HCT116 (cell line): ENCODE measurements at regions not wholly inside any gene's neighbourhood (a gene's known extent, or its start where the extent isn't known, plus 50 kb on each side); places are given as distances from the start of the nearest gene placed in this dataset.

Source experiments
- ATAC-seq: fragments of 200-7000 bp; cut with Tn5 transposase; 2 replicates; pipeline ENCODE4 v1.9.1; 2020; ENCODE audit warnings: mild to moderate bottlenecking, moderate library complexity
- BruUV-seq: library from RNA; stranded (reverse); fragments of 400-500 nt; replicated peaks from 2 replicates; lab custom pipeline; 2021; lab: Mats Ljungman, UMichigan
- CTCF ChIA-PET: fragments of 300-600 bp; sonication (Branson Sonifier 250); formaldehyde crosslinking; loops from one replicate; lab custom pipeline; 2021; ENCODE audit warnings: antibody characterized with exemption; lab: Charles Lee
- POLR2A ChIA-PET: fragments of 300-600, 350-600 bp; sonication (Branson Sonifier 250); formaldehyde crosslinking; loops from one replicate; lab custom pipeline; 2021; ENCODE audit warnings: antibody characterized with exemption; lab: Charles Lee
- RAD21 ChIA-PET, 2 experiments: fragments of 300-600 bp; sonication (Branson Sonifier 250); formaldehyde crosslinking; loops; one replicate each; lab custom pipeline; 2023; ENCODE audit warnings: low total read pairs in 2 of 2; ENCODE audit not compliant: uncharacterized antibody in 2 of 2, unreplicated experiment in 2 of 2, low non-redundant PET in 1 of 2; lab: Charles Lee
- DNase-seq: peaks from one replicate; pipeline ENCODE4 v3.0.0-alpha.2; 2010; ENCODE audit warnings: low read depth, low spot score
- H2AFZ ChIP-seq: fragments of 200-600 bp; shearing (Covaris generic), sonication (generic); 2 replicates; pipeline ENCODE4 v1.6.1; 2017; ENCODE audit warnings: low read depth, mixed run types, mixed read lengths, antibody characterized with exemption, low read length; ENCODE audit not compliant: poor library complexity, severe bottlenecking
- H3K27ac ChIP-seq: 2 replicates; pipeline ENCODE4 v1.5.1; 2012; ENCODE audit warnings: low read depth, low read length
- H3K27me3 ChIP-seq: fragments of 200-600 bp; sonication (generic); 2 replicates; pipeline ENCODE4 v1.6.1; 2016; ENCODE audit warnings: mixed run types, low read length, mixed read lengths; ENCODE audit not compliant: insufficient read depth
- H3K36me3 ChIP-seq, 2 experiments: fragments of 200-500 bp in 1 of 2; fragments of 200-600 bp in 1 of 2; sonication (Bioruptor generic) in 1 of 2; sonication (generic) in 1 of 2; 2 replicates each; pipeline versions ENCODE4 v1.5.1 to v1.6.1; 2014 to 2016; ENCODE audit warnings: low read length in 2 of 2, inconsistent platforms in 1 of 2, mixed read lengths in 1 of 2, mixed run types in 1 of 2; ENCODE audit not compliant: insufficient read depth in 2 of 2, control insufficient read depth in 1 of 2
- H3K4me1 ChIP-seq, 2 experiments: fragments of 200-600 bp in 1 of 2; sonication (generic) in 1 of 2; 2 replicates each; pipeline versions ENCODE4 v1.5.1 to v1.6.1; 2012 to 2017; ENCODE audit warnings: low read length in 2 of 2, inconsistent platforms in 1 of 2, mild to moderate bottlenecking in 1 of 2, mixed read lengths in 1 of 2, mixed run types in 1 of 2, moderate library complexity in 1 of 2; ENCODE audit not compliant: insufficient read depth in 2 of 2, control insufficient read depth in 1 of 2
- H3K4me2 ChIP-seq: fragments of 200-600 bp; sonication (generic); 2 replicates; pipeline ENCODE4 v1.6.1; 2017; ENCODE audit warnings: mixed run types, low read length, mixed read lengths
- H3K4me3 ChIP-seq, 2 experiments: fragments of 200-600 bp in 1 of 2; sonication (generic) in 1 of 2; replicated peaks in 1 of 2; 2 replicates each; pipeline ENCODE4 v1.5.1; 2011 to 2016; ENCODE audit warnings: low read length in 2 of 2, control low read depth in 1 of 2, low read depth in 1 of 2, mild to moderate bottlenecking in 1 of 2, mixed read lengths in 1 of 2, mixed run types in 1 of 2
- H3K79me2 ChIP-seq: fragments of 200-600 bp; sonication (generic); 2 replicates; pipeline ENCODE4 v1.6.1; 2017; ENCODE audit warnings: mild to moderate bottlenecking, mixed run types, low read length, moderate library complexity, mixed read lengths; ENCODE audit not compliant: insufficient read depth
- H3K9ac ChIP-seq: fragments of 200-600 bp; sonication (generic); 2 replicates; pipeline ENCODE4 v1.6.1; 2016; ENCODE audit warnings: low read length, mixed read lengths
- H3K9me2 ChIP-seq: fragments of 200-600 bp; sonication (generic), shearing (Covaris generic); 2 replicates; pipeline ENCODE4 v1.6.1; 2017; ENCODE audit warnings: mixed run types, mild to moderate bottlenecking, moderate library complexity; ENCODE audit not compliant: insufficient read depth
- H3K9me3 ChIP-seq, 2 experiments: fragments of 200-500 bp in 1 of 2; fragments of 200-600 bp in 1 of 2; sonication (Bioruptor generic) in 1 of 2; sonication (generic) in 1 of 2; 2 replicates each; pipeline ENCODE4 v1.6.1; 2014 to 2017; ENCODE audit warnings: low read length in 2 of 2, mixed read lengths in 2 of 2, inconsistent platforms in 1 of 2, low read depth in 1 of 2, mild to moderate bottlenecking in 1 of 2, mixed run types in 1 of 2, moderate library complexity in 1 of 2; ENCODE audit not compliant: control insufficient read depth in 1 of 2, insufficient read depth in 1 of 2
- H4K20me1 ChIP-seq: fragments of 200-600 bp; sonication (generic), shearing (Covaris generic); 2 replicates; pipeline ENCODE4 v1.6.1; 2017; ENCODE audit warnings: mixed run types, mild to moderate bottlenecking, moderate library complexity; ENCODE audit not compliant: insufficient read depth
- EZH2phosphoT487 ChIP-seq: fragments of 200-600 bp; IDR thresholded peaks from 2 replicates; pipeline ENCODE4 v1.6.1; 2018; ENCODE audit warnings: antibody characterized with exemption, borderline replicate concordance
- MAX ChIP-seq: IDR thresholded peaks from 2 replicates; pipeline ENCODE4 v1.6.1; 2012
- RAD21 ChIP-seq: IDR thresholded peaks from 2 replicates; pipeline ENCODE4 v1.6.1; 2012; ENCODE audit warnings: low read depth, mild to moderate bottlenecking
- REST ChIP-seq: IDR thresholded peaks from 2 replicates; pipeline ENCODE4 v1.6.1; 2012; ENCODE audit warnings: low read depth
- SIN3A ChIP-seq: IDR thresholded peaks from 2 replicates; pipeline ENCODE4 v1.6.1; 2012; ENCODE audit warnings: low read depth
- SP1 ChIP-seq: IDR thresholded peaks from 2 replicates; pipeline ENCODE4 v1.6.1; 2012; ENCODE audit warnings: low read depth
- YY1 ChIP-seq: IDR thresholded peaks from 2 replicates; pipeline ENCODE4 v1.6.1; 2011; ENCODE audit warnings: low read length, low read depth, moderate library complexity, mild to moderate bottlenecking; ENCODE audit not compliant: insufficient replicate concordance; ENCODE audit errors: extremely low read depth
- ZBTB33 ChIP-seq: IDR thresholded peaks from 2 replicates; pipeline ENCODE4 v1.6.1; 2011; ENCODE audit warnings: mild to moderate bottlenecking, low read length, moderate library complexity; ENCODE audit not compliant: insufficient replicate concordance; ENCODE audit errors: extremely low read depth
- intact Hi-C: fragments of 100-400 bp; cut with micrococcal nuclease; formaldehyde crosslinking; loops from 2 replicates; pipeline ENCODE4 v1.10.0; 2022

- no TSS peak for BruUV-seq
- ChIA-PET CTCF (interaction anchor here (0.9 kb wide), 1 partner anchor 10 kb away, joined by 5 read pairs; no protein-coding TSS in a partner anchor), POLR2A (interaction anchor here (0.9 to 2.2 kb wide), 5 partner anchors 11 to 100 kb away, joined by 3 to 7 read pairs (median 5); no protein-coding TSS in a partner anchor), RAD21 (no interaction called here)
- Histone ChIP-seq H3K4me3 (no peak overlapping the region), H3K27me3 (no peaks in the 10 kb centered on the region), H3K9me3 (no peaks in the 10 kb centered on the region), H3K4me2 (peak overlapping the region; percentile 84), H3K9me2 (no peaks in the 10 kb centered on the region), H3K79me2 (no peaks in the 10 kb centered on the region), H3K9ac (peak overlapping the region; percentile 62; the same call in 1 of the 2 replicates), H3K27ac (no peak overlapping the region), H3K36me3 (no peaks in the 10 kb centered on the region), H2AFZ (peak overlapping the region; percentile 75), H4K20me1 (no peaks in the 10 kb centered on the region), H3K4me1 (peaks cover 9 to 50% of the 10 kb centered on the region in 2 experiments)
- DNase-seq = no peak
- TF ChIP-seq EZH2phosphoT487 (no peak), REST (no peak)
- no peak for ATAC-seq
- intact Hi-C loops = loop anchor here (2.0 kb wide), 1 partner anchor 29 kb away; no protein-coding TSS in a partner anchor
Measured at GRCh38 chr1:148363439-148363810, 119.7 kb downstream of the PPIAL4G start.

GRCh38 chr1:148362626-148363438 lies 120.3 kb downstream of the PPIAL4G start:
- ChIA-PET CTCF (no interaction called here), RAD21 (no interaction called here), POLR2A (interaction anchor here (1.0 to 2.2 kb wide), 7 partner anchors 13 to 160 kb away, joined by 3 to 17 read pairs (median 7); no protein-coding TSS in a partner anchor)
- H3K36me3 ChIP-seq = no peaks in the 10 kb centered on the region
- BruUV-seq = TSS peak; percentile 94
- ATAC-seq (peak; percentile 92), DNase-seq (peak; percentile 86)
- intact Hi-C loops = loop anchor here (2.0 kb wide), 1 partner anchor 28 kb away; no protein-coding TSS in a partner anchor
- peak overlapping the region; percentile 75 for H2AFZ ChIP-seq
- no peaks in the 10 kb centered on the region for H3K27me3 ChIP-seq
- H3K27ac ChIP-seq = no peak overlapping the region
- H3K4me1 ChIP-seq = peaks cover 9 to 50% of the 10 kb centered on the region in 2 experiments
- H3K4me2 ChIP-seq = peak overlapping the region; percentile 84
- H3K4me3 ChIP-seq = peak overlapping the region; percentile 40 to 54
- no peaks in the 10 kb centered on the region for H3K79me2 ChIP-seq
- no peaks in the 10 kb centered on the region for H4K20me1 ChIP-seq
- no peaks in the 10 kb centered on the region for H3K9me3 ChIP-seq
- H3K9ac ChIP-seq = peak overlapping the region; percentile 62
- no peaks in the 10 kb centered on the region for H3K9me2 ChIP-seq
- TF ChIP-seq RAD21 = no peak
- TF ChIP-seq SIN3A = no peak
- no peak for TF ChIP-seq ZBTB33
- peak; percentile 22; the same call in 1 of the 2 replicates for TF ChIP-seq SP1
- no peak for TF ChIP-seq YY1
- peak; percentile 67 for TF ChIP-seq MAX
